Amniotic epithelial cell (primary cell): ENCODE measurements at regions not wholly inside any gene's neighbourhood (a gene's known extent, or its start where the extent isn't known, plus 50 kb on each side); places are given as distances from the start of the nearest gene placed in this dataset.
A peak's percentile ranks its signal among the peaks of the same experiment; 100 is the strongest.

ENCODE experiments used
- DNase-seq: peaks from one replicate; pipeline ENCODE4 v3.0.0-alpha.2; 2010; ENCODE audit warnings: low read depth

GRCh38 chr5:39475159-39475571, 50.4 kb upstream of the DAB2 start:
- DNase-seq, result peak; percentile 39
